ENCODE measurements at regions not wholly inside any gene's neighbourhood (a gene's known extent, or its start where the extent isn't known, plus 50 kb on each side); places are given as distances from the start of the nearest gene placed in this dataset.

- TF ChIP-seq CTCF (IDR thresholded peaks at IDR 0.05; ENCODE audit: low read depth, low read length) (no peak), EZH2phosphoT487 (IDR thresholded peaks at IDR 0.05; ENCODE audit: low read depth) (no peak)
Observed at GRCh38 chr18:52278191-52278590, 61.8 kb upstream of the DCC start.
